NCI-H345 treated with DMSO at 0.1 percent for 48 hours (cell line): ENCODE measurements at regions not wholly inside any gene's neighbourhood (a gene's known extent, or its start where the extent isn't known, plus 50 kb on each side); places are given as distances from the start of the nearest gene placed in this dataset.
"Not testable (repeated sequence)": the region's sequence is repeated elsewhere in the genome, so short reads cannot be mapped to it uniquely, and the experiment has no call there.

Experiments used
- DNase-seq: peaks from one replicate; lab custom pipeline; 2025; ENCODE audit not compliant: unreplicated experiment; lab: John Stamatoyannopoulos, UW

DNA sequence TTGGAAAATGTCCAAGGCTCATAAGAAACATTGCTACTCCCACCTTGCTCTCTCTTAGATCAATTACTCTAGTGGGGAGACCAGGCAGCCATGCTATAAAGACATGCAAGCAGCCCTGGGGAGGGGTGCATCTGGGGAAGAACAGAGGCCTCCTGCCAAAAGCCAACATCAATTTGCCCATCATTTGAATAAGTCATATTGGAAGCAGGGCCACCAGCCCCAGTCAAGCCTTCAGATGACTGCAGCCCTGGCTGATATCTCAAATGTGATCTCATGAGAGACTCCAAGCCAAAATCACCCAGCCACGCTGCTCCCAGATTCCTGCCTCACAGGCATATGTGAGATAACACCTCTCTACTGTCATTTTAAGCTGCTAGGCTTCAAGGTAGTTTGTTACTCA lies 157.5 kb upstream of the PDE1C start:
- DNase-seq, result no peak

- DNase-seq, result no peak
Measured at GRCh38 chr7:32224276-32224675, 154.1 kb upstream of the PDE1C start.

DNA sequence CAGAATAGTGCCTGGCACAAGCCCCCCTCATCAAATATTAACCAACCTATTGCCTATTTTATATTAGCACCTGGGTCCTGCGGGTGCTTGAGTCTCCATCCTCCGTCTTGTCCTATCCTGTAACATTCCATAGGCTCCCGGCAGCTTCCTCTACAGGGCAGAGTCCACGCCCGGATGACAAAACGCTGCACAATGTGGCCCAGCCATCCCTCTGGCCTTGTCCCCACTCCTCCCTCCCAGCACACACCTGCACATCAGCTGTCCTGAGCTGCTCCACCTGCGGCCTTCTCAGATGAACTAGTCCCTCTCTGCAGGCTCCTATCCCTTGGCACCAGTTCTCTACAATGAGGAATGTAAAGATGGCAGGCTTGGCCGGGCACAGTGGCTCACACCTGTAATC lies 153.5 kb upstream of the PDE1C start:
- DNase-seq, result no peak

DNA sequence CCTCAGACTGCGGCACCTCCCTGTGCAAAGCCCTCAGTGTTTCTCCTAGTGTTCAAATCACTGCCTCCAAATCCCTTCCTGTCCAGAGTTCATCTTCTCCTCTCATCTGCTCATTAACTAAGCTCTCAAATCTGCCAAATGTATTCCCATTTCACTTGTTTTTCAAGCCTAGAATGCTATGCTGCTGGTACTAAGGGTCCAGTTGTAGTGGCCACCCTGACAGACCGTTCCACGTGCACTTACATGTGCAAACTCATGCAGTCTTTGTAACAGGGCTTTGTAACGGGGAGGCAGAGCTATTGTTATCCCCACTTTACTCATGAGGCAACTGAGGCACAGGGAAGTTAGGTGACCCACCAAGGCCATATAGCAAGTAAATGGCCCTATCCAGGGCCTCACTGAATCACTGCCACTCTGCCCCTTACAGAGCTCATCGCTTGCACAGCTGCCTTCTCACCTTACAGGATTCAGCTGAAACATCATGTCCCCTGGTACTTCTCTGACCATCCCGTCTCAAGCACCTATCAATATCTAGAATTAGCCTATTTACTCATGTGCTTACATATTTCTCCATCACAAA lies 153.0 kb upstream of the PDE1C start:
- DNase-seq, result no peak

GRCh38 chr7:32222251-32222900 lies 152.2 kb upstream of the PDE1C start:
- no peak for DNase-seq

DNA sequence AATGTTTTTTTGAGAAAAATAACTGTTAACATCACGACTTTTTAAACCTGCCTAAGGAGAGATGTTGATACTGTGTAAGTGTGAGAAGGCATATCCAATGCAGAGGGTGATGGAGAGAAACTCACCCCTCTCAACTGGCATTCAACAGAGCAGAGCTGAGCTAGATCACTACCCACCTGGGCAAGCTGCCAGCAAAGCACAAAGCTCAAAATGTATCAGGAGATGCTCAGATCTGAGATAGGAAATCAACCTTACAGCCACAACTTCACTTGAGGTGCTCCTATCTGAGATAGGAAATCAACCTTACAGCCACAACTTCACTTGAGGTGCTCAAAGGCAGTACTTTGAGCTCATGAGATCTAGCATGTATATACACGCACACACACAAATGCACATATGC lies 151.5 kb upstream of the PDE1C start:
- DNase-seq, result no peak

GRCh38 chr7:32221056-32221455 lies 150.8 kb upstream of the PDE1C start:
- DNase-seq, result no peak

DNA sequence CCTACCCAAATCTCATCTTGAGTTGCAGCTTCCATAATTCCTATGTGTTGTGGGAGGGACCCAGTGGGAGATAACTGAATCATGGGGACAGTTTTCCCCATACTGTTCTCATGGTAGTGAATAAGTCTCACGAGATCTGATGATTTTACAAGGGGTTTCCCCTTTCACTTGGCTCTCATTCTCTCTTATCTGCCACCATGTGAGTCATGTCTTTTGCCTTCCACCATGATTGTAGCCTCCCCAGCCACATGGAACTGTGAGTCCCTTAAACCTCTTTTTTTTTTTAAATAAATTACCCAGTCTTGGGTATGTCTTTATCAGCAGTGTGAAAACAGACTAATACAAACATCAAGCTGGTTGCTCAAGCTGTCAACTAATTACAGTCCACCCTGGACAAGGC lies 149.6 kb upstream of the PDE1C start:
- DNase-seq, result not testable (repeated sequence)

DNA sequence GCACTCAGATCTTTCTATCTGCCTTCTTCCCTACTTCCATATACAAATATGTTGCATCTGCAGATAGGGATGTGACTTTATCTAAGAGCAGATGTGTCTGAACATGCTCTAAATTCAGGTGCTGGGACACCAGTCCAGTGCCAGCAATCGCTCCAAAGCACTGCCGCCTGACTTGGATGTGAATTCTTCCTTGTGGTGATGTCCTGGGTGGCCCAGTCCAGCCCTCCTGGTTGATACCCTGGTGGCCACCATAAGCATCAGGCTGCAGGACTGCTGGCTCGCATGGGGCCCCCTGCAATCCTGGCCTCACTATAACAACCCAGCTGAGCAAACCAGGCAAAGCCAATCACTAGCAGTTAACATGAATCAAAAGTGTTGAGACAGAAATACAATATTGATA lies 149.2 kb upstream of the PDE1C start:
- no peak for DNase-seq

GRCh38 chr7:32218741-32219288 lies 148.6 kb upstream of the PDE1C start:
- DNase-seq, result no peak

DNA sequence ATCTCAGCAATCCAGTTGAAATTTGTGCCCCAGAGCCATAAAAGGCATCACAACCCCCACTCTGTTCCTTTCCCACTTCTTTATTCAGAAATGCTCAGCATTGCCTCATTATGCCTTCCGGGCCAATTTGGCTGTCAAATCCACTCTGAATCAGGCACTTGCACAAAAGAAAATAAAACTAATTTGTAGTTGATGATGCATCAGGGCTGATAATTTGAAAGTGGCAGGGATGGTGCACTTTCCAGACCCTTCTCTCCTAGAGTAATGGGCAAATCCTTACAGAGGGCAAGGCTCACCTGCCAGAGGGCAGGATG lies 147.9 kb upstream of the PDE1C start:
- no peak for DNase-seq

GRCh38 chr7:32217341-32218153 lies 147.3 kb upstream of the PDE1C start:
- DNase-seq, result no peak

DNA sequence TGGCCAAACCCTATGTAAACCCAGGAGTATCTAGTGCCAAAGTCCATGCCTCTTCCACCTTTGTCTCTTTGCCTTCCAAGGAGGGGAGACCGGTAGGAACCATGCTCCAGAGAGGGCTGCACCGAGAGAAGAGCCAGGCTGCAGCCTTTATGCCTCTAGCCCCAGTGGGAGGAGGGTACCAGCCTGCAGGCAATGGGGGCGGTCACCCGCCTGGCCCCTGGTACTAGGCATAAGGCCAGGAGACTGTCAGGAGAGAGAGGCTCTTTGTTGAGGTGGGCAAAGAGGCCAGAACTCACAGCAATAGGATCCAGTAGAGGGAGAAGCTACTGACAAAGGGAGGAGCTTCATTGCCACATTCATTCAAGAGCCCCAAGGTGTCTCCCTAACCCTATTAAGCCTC lies 146.6 kb upstream of the PDE1C start:
- no peak for DNase-seq

- no peak for DNase-seq
Measured at GRCh38 chr7:32215697-32216096, 145.5 kb upstream of the PDE1C start.

GRCh38 chr7:32214913-32215312 lies 144.7 kb upstream of the PDE1C start:
- DNase-seq, result no peak

GRCh38 chr7:32212321-32212720 lies 142.1 kb upstream of the PDE1C start:
- no peak for DNase-seq

GRCh38 chr7:32206987-32207386 lies 136.8 kb upstream of the PDE1C start:
- DNase-seq, result no peak

- DNase-seq, result no peak
Measured at GRCh38 chr7:32206488-32206887, 136.3 kb upstream of the PDE1C start.

DNA sequence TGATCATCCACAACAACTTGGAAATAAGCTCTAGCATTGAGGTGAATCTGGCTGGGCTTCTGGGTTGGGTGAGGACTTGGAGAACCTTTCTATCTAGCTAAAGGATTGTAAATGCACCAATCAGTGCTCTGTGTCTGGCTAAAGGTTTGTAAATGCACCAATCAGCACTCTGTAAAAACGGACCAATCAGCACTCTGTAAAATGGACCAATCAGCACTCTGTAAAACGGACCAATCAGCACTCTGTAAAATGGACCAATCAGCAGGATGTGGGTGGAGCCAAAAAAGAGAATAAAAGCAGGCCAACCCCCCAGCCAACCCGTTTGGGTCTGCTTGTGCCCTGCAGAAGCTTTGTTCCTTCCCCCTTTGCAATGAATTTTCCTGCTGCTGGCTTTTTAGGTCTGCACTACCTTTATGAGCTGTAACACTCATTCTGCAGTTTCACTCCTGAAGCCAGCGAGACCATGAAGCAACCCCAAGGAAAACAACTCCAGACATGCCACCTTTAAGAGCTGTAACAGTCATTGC lies 135.2 kb upstream of the PDE1C start:
- not testable (repeated sequence) for DNase-seq

DNA sequence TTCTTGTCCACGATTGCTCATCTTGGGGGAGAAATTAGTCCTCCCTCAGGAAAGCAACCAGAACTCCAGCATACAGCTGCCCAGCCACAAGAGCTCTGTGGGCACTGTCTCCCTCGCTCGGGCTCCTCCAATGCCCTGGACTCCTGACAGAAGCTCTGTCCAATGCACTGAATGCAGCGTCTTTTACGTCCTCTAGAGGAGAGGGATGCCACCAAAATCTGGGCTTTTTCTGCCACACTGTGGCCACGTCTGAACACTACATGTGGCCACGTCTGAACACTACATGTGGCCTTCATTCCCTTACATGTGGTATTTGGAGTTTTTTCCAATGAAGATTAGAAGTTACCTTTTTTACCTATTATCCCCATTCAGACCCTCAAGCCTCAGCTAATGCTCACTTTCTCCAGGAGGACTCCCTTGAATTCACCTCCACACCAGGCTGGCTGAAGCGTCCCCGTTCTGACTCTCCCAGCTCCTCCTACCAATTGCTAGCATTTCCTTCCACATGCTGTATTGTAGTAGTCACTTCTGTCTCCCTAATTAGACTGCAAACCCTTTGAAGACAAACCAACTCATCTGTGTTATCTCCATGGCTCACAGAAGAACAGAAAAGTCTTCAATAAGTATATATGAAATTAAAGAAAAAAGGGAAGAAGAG lies 134.3 kb upstream of the PDE1C start:
- DNase-seq, result peak; percentile 23

DNA sequence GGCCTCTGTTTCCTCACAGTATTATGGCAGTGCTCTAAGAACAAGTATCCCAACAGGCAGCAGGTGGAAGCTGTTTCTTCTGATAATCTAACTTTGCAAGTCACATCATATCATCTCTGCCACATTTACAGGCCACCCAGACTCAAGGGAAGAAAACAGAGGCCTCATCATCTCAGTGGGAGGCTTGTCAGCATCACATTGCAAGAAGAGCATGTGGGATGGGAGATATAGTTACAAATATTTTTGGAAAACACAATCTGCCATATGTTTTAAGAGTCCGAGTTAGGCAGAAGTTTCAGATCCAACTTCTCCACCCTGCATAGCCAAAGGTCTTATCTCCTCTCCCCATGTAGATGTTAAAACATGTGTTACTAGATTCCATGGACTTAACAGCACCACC lies 130.4 kb upstream of the PDE1C start:
- DNase-seq, result no peak
